GM18907 (cell line): ENCODE measurements at regions not wholly inside any gene's neighbourhood (a gene's known extent, or its start where the extent isn't known, plus 50 kb on each side); places are given as distances from the start of the nearest gene placed in this dataset.
"Not testable (repeated sequence)": the region's sequence is repeated elsewhere in the genome, so short reads cannot be mapped to it uniquely, and the experiment has no call there.

Experiments
- ATAC-seq: cut with Tn5 transposase; IDR thresholded peaks from one replicate; pipeline ENCODE4 v1.9.1; 2021; ENCODE audit warnings: mild to moderate bottlenecking, moderate library complexity; ENCODE audit not compliant: unreplicated experiment

DNA sequence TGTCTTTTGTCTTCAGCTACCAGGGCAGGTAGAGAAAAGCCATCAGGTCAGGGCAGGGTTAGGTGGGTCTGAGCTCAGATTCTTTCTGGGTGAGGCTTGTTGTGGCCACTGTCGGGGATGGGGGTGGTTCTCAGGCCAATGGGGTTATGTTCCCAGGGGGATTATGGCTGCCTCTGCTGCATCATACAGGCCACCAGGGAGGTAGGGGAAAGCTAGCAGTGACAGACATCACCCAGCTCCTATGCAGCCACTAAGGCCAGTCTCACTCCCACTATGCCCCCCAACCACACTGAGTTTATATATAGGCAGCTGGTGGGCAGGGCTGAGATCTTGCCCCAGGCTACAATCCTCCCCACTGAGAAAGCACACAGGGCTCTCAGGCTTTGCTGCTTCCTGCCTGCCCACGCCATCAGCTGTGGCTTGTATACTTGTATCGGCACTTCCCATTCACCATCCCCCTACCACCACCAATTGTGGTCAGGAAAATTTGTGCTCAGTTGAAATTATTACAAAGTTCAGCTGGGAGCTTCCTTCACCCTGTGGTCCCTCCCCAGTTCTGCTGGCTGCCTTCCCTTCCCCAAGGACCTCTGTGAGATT, 72.6 kb upstream of the PTPN13 start:
- ATAC-seq = peak; percentile 56

DNA sequence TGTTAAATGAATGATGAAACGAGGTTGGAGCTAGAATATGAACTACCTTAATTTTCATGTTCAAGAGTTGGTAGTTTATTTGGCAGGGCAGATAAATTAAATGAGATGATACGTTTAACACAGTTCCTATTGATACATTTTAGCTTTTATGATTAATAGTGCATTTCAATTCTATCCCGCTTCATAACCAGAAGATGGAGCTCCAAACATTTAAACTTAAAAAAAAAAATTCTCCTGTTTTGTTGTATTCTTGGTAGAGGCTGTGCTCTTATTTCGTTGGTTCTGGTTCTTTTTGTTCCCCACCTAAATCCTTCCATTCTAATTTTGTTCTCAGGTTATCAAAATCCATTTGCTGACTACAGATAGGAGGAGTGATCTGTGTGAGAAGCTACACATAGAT, 71.8 kb upstream of the PTPN13 start:
- no peak for ATAC-seq

DNA sequence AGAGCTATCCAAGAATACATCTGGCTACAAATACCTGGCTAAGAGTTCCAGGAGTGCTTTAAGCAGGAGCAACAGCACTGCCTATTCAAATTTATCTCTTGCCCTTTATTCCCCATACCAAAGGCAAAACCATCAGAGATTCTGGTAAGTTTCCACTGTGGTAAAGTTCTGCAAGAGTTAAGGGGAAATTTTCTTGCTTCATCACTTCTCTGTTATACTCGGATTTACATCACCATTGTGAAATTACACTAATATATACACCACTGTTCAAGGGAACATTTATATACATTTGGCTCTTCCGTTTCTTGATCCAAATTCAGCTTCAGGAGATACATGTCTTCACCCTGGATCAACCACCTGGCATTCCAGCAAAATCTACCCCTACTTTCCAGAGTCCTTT, 70.8 kb upstream of the PTPN13 start:
- ATAC-seq = no peak

DNA sequence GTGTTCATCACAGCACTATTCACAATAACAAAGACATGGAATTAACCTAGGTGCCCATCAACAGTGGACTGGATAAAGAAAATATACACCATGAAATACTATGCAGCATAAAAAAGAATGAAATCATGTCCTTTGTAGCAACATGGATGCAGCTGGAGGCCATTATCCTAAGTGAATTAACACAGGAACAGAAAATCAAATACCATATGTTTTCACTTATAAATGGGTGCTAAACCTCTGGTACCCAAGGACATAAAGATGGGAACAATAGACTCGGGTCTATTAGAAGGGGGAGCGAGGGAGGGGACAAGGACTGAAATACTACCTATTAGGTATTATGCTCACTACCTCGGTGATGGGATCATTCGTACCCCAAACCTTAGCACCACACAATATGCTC, 66.4 kb upstream of the PTPN13 start:
- ATAC-seq = not testable (repeated sequence)

DNA sequence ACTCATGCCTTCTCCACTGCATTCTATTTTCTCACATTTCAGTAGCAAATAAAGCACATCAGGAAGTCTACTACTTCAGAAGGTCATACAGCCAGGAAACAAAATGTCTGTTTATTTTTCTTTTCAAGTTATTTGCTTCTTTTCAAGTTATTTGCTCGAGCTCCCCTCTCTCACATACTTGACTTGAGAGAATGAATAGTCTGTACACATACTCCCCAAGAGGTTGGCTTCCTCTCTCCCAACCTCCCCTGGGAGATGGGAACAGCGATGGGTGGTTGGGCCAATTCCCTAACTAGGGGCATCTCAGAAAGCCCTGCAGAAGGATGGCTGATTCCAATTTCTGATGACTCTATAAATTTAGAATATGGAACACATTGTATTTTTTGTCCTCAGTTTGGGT, 64.7 kb upstream of the PTPN13 start:
- no peak for ATAC-seq

DNA sequence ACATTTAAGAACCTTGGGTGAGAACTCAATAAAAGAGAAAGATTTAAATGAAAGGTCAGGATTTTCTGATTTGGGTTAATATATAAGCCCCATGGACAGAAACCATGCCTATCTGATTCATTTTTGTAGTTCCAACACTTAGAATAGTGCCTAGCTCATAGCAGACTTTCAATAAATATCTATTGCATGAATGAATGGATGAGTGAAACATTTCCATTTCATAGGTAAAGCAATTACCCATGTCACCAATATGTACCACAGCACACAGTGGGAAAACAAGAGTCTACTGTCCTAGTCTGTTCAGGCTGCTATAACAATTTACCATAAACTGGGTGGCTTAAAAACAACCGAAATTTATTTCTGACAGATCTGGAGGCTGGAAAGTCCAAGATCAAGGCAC, 63.9 kb upstream of the PTPN13 start:
- peak; percentile 88 for ATAC-seq

DNA sequence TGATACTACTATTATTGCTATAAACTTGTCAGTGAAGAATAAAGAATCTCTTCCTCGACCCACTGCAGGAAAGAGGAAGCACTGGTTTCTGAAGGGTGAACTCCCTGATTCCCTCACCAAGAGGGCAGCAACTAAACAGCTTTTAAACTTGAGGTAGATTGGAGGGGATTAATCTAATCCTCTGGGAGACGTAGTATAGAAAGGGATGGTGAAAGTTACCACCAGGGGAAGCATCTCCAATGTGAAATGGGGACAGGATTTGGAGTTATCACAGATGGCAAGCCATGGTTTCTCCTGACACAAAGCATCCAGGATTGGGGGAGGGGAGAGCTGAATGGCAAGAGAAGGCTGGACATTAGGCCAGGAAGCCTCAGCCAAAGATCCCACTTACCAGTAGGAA, 62.7 kb upstream of the PTPN13 start:
- ATAC-seq = no peak

DNA sequence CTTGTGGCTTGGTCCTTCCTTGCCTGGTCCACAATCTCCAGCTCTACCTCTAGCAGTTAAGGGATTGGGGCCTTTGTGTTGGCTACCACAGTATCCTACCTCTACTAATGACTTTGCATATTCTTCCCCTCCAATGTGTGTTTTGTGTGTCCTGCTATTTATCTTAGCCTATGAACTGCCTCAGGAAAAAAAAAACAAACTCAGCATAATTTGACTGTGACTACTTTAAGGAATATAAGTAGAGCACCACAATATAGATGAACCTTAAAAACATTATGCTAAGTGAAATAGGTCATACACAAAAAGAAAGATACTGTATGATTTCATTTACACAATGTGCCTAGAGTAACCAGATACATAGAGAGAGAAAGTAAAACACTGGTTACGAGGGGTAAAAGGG, 61.3 kb upstream of the PTPN13 start:
- no peak for ATAC-seq

DNA sequence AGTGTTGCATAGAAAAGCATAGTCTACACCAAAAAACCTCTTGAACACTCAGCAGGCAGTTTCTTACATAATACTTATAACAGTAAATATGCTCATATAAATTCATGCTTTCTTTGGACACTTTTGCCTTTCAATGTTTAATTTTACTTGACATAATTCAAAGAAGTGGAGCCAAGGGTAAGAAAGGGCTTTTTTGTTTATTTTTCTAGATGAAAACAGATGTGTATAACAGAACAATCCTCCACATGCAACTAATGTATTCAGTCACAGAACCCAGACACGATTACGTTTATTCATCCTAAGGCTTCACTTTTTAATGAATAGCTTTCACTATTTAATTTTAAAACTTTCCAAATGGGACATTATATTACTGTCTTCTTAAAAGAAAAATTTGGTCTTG, 58.0 kb upstream of the PTPN13 start:
- ATAC-seq = no peak

DNA sequence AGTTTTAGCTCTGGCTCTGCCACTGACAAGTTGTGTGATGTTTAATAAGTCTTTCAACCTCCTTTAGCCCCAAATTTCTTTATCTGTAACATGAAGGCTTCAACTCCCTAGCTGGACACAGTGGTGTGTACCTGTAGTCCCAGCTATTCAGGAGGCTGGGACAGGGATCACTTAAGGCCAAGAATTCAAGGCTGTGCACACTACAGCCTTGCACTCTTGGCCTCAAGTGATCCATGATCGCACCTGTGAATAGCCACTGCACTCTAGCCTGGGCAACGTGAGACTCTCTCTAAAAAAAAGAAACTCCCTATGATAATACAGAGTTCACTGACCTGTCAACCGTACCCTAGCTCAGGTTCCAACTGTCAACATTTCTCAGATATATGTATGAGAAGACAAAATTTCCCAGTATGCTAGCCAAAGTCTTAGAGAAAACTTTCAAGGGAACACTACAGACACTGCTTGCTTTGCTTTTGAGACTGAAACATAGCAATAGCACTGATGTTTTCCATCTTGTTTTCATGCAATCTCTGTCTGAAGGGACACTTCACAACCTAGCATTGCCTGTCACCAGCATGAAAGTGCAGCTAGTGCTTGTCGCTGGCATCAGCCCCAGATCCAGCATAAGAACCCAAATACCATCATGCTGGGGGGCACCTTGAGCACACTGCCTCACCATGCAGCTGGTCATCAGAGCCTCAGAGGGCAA, 51.6 kb upstream of the PTPN13 start:
- no peak for ATAC-seq

DNA sequence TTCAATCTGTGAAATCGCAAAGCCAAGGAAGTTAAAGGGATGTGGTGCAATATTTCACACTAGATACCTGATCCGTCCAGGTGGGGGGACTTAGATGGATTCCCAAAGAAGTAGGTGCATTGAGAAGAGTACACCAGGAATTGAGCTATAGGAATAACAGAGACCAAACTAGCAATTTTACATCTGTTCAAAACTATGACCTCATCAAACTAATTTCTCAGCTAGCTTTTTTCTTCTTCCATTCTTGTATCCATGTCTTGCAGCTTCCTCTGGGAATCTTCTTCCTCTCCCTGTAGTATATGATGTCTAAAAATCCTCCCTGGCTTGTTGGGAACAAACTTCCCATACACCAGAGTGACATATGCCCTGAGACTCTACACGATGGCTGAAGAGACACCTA, 51.0 kb upstream of the PTPN13 start:
- no peak for ATAC-seq

DNA sequence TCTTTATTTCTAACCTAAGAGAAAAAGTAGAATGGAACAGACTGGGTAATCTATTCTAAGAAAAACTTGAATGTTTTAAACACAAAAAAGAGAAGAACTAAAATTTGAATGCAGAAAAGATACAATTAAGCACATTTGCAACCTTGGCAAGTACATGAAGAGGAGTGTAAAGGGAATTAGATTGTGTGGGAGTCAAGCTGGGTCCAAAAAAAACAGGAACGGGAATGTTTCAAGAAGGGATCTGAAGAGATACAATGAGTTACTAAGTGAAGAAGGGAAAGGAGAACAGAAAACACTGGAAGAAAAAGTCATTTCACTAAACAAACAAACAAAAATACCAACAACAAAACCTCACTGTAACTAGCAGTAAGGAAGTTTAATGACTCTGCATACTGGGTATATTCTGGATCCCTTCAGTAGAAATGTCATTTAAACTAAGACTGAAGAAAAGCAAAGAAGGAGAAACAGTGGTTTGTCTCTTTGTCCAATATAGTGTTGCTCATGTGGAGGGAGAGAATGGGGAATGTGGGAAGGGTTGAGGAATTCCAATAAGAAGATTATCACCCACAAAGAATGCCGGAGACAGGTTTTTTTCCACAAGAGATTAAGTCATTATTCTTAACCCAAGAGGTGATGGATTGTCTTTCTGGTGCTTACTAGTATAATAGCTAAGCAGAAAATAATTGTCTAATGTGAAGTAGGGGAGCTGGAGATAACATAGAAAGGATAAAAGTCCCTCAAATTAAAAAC, 50.4 kb upstream of the PTPN13 start:
- ATAC-seq = no peak

DNA sequence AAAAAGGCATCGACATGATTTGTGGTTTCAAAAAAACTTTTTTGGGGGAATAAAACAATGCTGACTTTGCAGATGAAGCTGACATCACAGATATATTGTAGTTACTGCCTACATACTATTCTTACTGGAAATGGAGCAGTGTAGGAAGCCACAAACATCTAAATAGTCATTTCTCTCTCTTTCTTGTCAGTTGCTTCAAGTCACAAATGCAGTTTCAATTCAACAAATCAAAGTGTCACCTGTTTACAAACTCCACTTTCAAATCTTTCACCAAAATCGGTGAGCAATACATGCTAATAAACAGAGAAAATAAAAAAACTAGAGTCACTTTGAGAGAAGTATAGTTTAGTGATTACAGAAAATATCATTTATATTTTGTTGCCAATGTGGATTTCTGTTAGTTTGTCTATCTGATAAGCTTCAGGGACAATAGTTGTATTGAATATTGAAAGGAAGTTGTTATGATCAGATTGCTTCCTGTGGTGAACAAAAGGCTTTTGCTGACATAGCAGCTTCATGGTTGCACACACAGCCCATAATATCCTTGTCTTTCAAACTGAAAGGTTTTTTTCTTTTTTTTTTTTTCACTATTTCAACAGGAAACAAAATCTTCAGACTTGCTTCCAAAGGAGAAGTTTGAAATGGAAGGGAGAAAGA, 49.7 kb upstream of the PTPN13 start:
- ATAC-seq = peak; percentile 91
